ENCODE measurements at regions not wholly inside any gene's neighbourhood (a gene's known extent, or its start where the extent isn't known, plus 50 kb on each side); places are given as distances from the start of the nearest gene placed in this dataset.

- peaks cover 7% of the 10 kb centered on the region for H3K27me3 ChIP-seq (ENCODE audit: insufficient read depth, low read length)
- no peaks in the 10 kb centered on the region for H3K4me1 ChIP-seq (ENCODE audit: insufficient read depth, low read length)
- H3K36me3 ChIP-seq (ENCODE audit: insufficient read depth, low read length): no peaks in the 10 kb centered on the region
- H3K27me3 Mint-ChIP-seq (ENCODE audit: low read depth, unreplicated experiment): peaks cover 11% of the 10 kb centered on the region
- no peak for FAIRE-seq
- no peak for TF ChIP-seq CTCF (IDR thresholded peaks at IDR 0.05; ENCODE audit: insufficient read depth, low read depth, low read length)
- TF ChIP-seq EZH2 (IDR thresholded peaks at IDR 0.05; ENCODE audit: insufficient read depth, low read length): no peak
- H3K4me2 ChIP-seq (ENCODE audit: low read length): no peak overlapping the region
- H2AFZ ChIP-seq (ENCODE audit: low read depth, low read length): no peak overlapping the region
- H3K4me1 Mint-ChIP-seq (ENCODE audit: low read depth, unreplicated experiment): no peaks in the 10 kb centered on the region
- no peaks in the 10 kb centered on the region for H3K9me3 ChIP-seq (ENCODE audit: insufficient read depth, low read depth, low read length)
- no peaks in the 10 kb centered on the region for H3K36me3 Mint-ChIP-seq (ENCODE audit: low read depth, unreplicated experiment)
- H3K4me3 ChIP-seq (ENCODE audit: insufficient read depth, low read depth, low read length): no peak overlapping the region
- H3K9me3 Mint-ChIP-seq (ENCODE audit: unreplicated experiment): peaks cover 2% of the 10 kb centered on the region
- no peak for DNase-seq (ENCODE audit: low read depth)
- no peak overlapping the region for H3K27ac Mint-ChIP-seq (ENCODE audit: unreplicated experiment)
- H3K4me3 Mint-ChIP-seq (ENCODE audit: unreplicated experiment): no peak overlapping the region
- no peak overlapping the region for H3K9ac ChIP-seq (ENCODE audit: low read length)
- H4K20me1 ChIP-seq (ENCODE audit: insufficient read depth, low read length): no peaks in the 10 kb centered on the region
- no peaks in the 10 kb centered on the region for H3K79me2 ChIP-seq (ENCODE audit: insufficient read depth, low read length)
- no peak overlapping the region for H3K27ac ChIP-seq (ENCODE audit: low read depth, low read length)
Observed at GRCh38 chr2:41774011-41774605, 273.7 kb upstream of the PKDCC start.

DNA sequence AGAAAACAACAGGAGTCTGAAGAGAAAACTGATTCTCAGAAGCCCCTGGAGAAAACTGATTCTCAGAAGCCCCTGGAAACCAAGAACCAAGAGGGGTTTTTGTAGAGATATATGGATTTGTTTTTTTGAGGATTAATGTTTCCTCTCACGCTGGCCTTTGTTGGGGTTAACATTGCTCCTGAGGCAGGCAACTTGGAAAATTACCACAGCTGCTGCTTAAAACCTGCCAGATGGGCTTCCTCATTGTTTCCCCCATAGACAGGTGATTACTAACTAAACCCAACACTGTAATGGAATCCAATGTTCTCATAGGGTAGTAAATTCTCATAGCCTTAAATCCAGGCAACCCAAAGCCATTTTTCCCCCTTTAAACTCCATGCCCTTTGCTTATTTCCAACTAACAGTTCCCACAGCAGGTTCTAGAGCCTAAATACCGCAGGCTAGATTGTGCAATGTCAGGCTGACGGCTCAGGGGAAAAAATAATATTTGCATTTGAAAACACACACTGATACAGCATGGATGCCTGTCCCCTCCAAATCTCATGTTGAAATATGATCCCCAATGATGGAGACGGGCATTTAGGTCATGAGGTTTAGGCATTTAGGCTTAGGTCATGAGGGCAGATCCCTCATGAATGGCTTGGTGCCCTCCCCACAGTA is 272.3 kb upstream of the PKDCC start:
- Histone ChIP-seq H2AFZ (ENCODE audit: low read depth, low read length) (no peak overlapping the region), H3K9ac (ENCODE audit: low read length) (no peak overlapping the region)
- FAIRE-seq: no peak

More for the DNA sequence above, 272.3 kb upstream of the PKDCC start:
- TF ChIP-seq EZH2 (IDR thresholded peaks at IDR 0.05; ENCODE audit: insufficient read depth, low read length) (no peak), CTCF (IDR thresholded peaks at IDR 0.05; ENCODE audit: insufficient read depth, low read depth, low read length) (no peak)
- Histone ChIP-seq H3K4me3 (ENCODE audit: insufficient read depth, low read depth, low read length) (no peak overlapping the region), H3K4me2 (ENCODE audit: low read length) (no peak overlapping the region), H3K4me1 (ENCODE audit: insufficient read depth, low read length) (no peaks in the 10 kb centered on the region), H3K36me3 (ENCODE audit: insufficient read depth, low read length) (no peaks in the 10 kb centered on the region), H4K20me1 (ENCODE audit: insufficient read depth, low read length) (no peaks in the 10 kb centered on the region), H3K79me2 (ENCODE audit: insufficient read depth, low read length) (no peaks in the 10 kb centered on the region), H3K27me3 (ENCODE audit: insufficient read depth, low read length) (peaks cover 12% of the 10 kb centered on the region), H3K9me3 (ENCODE audit: insufficient read depth, low read depth, low read length) (no peaks in the 10 kb centered on the region), H3K27ac (ENCODE audit: low read depth, low read length) (no peak overlapping the region)
- no peak for DNase-seq (ENCODE audit: low read depth)
- H3K27ac Mint-ChIP-seq (ENCODE audit: unreplicated experiment): no peak overlapping the region
- H3K4me3 Mint-ChIP-seq (ENCODE audit: unreplicated experiment): no peak overlapping the region
- peaks cover 2% of the 10 kb centered on the region for H3K9me3 Mint-ChIP-seq (ENCODE audit: unreplicated experiment)
- no peaks in the 10 kb centered on the region for H3K36me3 Mint-ChIP-seq (ENCODE audit: low read depth, unreplicated experiment)
- H3K4me1 Mint-ChIP-seq (ENCODE audit: low read depth, unreplicated experiment): no peaks in the 10 kb centered on the region
- H3K27me3 Mint-ChIP-seq (ENCODE audit: low read depth, unreplicated experiment): peaks cover 2% of the 10 kb centered on the region

All from astrocyte (in vitro differentiated cells and primary cell).